ENCODE measurements at regions not wholly inside any gene's neighbourhood (a gene's known extent, or its start where the extent isn't known, plus 50 kb on each side); places are given as distances from the start of the nearest gene placed in this dataset.

GRCh38 chr9:88923092-88923491 lies 68.2 kb upstream of the S1PR3 start:
- TF ChIP-seq POLR2A (IDR thresholded peaks at IDR 0.05; ENCODE audit: low read depth, low read length) (no peak), TAF1 (IDR thresholded peaks at IDR 0.05; ENCODE audit: borderline replicate concordance, low read depth, low read length) (no peak), POLR2AphosphoS5 (IDR thresholded peaks at IDR 0.05; ENCODE audit: low read depth, low read length) (no peak)
